Astrocyte of the spinal cord (primary cell): ENCODE measurements at regions not wholly inside any gene's neighbourhood (a gene's known extent, or its start where the extent isn't known, plus 50 kb on each side); places are given as distances from the start of the nearest gene placed in this dataset.

ENCODE experiments used
- DNase-seq: peaks from one replicate; pipeline ENCODE4 v3.0.0; 2011; ENCODE audit warnings: low read depth, low spot score
- H3K4me3 ChIP-seq: 2 replicates; pipeline ENCODE4 v1.5.1; 2011; ENCODE audit warnings: low read depth, mild to moderate bottlenecking, low read length, moderate library complexity
- in situ Hi-C: cut with HindIII; loops from 2 replicates; pipeline ENCODE4 v1.10.0; 2017; ENCODE audit warnings: low sequenced_read_pairs
- TF ChIP-seq, protein P1 (sequence below): IDR thresholded peaks from 2 replicates; pipeline ENCODE4 v1.5.1; 2012; ENCODE audit warnings: low read depth, mild to moderate bottlenecking, low read length, inconsistent platforms

DNA sequence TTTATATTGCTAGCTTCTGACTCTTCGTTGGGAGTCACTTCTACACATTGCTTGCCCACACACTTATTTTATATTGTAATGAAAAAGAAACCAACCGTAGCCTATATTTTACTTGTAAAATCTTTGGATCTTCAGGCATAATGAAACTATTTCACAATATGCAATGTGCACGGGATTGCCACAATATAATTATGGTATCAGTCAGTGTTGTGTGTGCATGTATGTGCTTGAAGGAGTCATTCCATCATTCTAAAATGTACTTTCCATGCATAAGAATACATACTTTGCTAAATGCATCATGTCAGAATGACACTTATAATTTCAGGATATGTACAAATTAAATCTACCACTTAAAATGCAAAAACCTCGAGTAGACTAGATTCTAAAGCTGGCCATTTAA is 64.0 kb upstream of the TLE4 start:
- H3K4me3 ChIP-seq = no peak overlapping the region
- TF ChIP-seq, protein P1, sequence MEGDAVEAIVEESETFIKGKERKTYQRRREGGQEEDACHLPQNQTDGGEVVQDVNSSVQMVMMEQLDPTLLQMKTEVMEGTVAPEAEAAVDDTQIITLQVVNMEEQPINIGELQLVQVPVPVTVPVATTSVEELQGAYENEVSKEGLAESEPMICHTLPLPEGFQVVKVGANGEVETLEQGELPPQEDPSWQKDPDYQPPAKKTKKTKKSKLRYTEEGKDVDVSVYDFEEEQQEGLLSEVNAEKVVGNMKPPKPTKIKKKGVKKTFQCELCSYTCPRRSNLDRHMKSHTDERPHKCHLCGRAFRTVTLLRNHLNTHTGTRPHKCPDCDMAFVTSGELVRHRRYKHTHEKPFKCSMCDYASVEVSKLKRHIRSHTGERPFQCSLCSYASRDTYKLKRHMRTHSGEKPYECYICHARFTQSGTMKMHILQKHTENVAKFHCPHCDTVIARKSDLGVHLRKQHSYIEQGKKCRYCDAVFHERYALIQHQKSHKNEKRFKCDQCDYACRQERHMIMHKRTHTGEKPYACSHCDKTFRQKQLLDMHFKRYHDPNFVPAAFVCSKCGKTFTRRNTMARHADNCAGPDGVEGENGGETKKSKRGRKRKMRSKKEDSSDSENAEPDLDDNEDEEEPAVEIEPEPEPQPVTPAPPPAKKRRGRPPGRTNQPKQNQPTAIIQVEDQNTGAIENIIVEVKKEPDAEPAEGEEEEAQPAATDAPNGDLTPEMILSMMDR = no peak
- DNase-seq = no peak
- in situ Hi-C loops = no loop called here

DNA sequence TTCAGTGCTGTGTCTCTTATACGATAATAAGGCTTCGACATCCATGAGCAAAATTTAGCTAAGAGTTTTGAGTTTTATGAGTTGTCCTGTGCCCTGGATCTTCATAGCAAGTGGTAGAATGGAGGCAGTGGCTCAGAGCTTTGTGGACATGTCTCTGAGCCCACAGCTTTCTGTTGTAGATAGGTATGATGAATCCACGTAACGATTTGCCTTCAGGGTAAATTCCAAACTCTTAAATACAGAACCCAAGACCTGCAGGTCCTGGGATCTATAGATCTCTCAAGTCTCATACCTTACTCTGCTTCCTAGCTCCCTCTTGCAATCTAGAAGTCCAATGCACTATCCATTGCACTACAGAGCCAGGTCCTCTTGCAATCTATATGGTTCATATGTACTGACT is 59.5 kb upstream of the TLE4 start:
- TF ChIP-seq, protein P1 = no peak

More for the DNA sequence above, 59.5 kb upstream of the TLE4 start:
- H3K4me3 ChIP-seq = no peak overlapping the region
- in situ Hi-C loops = no loop called here
- no peak for DNase-seq
